GM13977 (cell line): ENCODE measurements at regions not wholly inside any gene's neighbourhood (a gene's known extent, or its start where the extent isn't known, plus 50 kb on each side); places are given as distances from the start of the nearest gene placed in this dataset.

ENCODE experiments used
- DNase-seq: peaks from one replicate; pipeline ENCODE4 v3.0.0; 2012; ENCODE audit warnings: low spot score
- in situ Hi-C: fragments of 300-500 bp; cut with MboI; formaldehyde crosslinking; loops from one replicate; pipeline ENCODE4 v1.12.0; 2022; ENCODE audit warnings: low sequenced_read_pairs, low pct_unique_long_range_greater_than_20kb, mixed read lengths, inconsistent platforms; ENCODE audit not compliant: unreplicated experiment
- TF ChIP-seq, protein P1 (sequence below): IDR thresholded peaks from 2 replicates; pipeline ENCODE4 v1.5.1; 2012; ENCODE audit warnings: mild to moderate bottlenecking, control low read depth; ENCODE audit not compliant: insufficient read depth; ENCODE audit errors: extremely low read depth, missing control alignments

DNA sequence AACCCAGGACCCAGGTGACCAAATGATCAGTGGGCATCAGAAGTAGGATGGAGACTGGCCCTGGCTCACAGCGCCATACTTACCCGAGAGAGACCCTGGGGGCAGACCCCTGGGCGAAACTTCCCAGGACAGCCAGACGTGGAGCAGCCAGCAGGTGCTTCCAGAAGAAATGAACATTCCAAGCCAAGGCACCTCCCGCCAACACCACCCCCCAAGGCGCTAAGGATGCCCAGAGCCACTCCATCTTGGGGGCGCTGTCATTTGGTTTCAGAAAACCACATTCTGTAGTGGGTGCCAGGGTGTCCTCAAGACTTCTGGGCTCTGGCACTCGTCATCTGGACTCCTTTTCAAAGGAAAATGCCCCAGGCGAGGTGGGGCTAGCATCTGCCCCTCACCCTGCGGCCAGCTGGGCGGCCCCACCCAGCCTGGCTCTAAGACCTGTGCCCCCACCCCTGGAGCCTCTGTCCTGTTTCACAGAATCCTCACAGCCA lies 98.8 kb downstream of the RIPK4 start:
- no peak for DNase-seq
- TF ChIP-seq, protein P1, sequence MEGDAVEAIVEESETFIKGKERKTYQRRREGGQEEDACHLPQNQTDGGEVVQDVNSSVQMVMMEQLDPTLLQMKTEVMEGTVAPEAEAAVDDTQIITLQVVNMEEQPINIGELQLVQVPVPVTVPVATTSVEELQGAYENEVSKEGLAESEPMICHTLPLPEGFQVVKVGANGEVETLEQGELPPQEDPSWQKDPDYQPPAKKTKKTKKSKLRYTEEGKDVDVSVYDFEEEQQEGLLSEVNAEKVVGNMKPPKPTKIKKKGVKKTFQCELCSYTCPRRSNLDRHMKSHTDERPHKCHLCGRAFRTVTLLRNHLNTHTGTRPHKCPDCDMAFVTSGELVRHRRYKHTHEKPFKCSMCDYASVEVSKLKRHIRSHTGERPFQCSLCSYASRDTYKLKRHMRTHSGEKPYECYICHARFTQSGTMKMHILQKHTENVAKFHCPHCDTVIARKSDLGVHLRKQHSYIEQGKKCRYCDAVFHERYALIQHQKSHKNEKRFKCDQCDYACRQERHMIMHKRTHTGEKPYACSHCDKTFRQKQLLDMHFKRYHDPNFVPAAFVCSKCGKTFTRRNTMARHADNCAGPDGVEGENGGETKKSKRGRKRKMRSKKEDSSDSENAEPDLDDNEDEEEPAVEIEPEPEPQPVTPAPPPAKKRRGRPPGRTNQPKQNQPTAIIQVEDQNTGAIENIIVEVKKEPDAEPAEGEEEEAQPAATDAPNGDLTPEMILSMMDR = no peak
- in situ Hi-C loops = no loop called here

DNA sequence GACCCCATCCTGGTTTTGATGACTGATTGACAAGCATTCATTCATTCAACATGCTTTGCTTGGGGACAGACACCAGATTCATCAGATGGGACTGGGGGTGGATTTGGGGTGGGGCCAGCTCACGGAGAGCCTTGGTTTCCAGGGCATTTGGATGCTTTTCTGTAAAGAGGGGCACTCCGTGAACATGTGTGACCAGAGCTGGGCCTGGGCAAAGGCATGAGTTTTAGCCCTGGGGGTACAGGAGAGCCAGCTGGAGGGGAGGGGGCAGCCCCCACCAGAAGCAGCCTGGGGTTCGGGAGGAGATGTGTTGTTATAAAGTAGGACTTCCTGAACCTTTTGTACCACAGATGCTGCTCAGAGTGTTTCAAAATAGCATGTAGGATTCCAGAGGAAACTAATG lies 99.7 kb downstream of the RIPK4 start:
- in situ Hi-C loops = no loop called here
- TF ChIP-seq, protein P1 = no peak
- no peak for DNase-seq

DNA sequence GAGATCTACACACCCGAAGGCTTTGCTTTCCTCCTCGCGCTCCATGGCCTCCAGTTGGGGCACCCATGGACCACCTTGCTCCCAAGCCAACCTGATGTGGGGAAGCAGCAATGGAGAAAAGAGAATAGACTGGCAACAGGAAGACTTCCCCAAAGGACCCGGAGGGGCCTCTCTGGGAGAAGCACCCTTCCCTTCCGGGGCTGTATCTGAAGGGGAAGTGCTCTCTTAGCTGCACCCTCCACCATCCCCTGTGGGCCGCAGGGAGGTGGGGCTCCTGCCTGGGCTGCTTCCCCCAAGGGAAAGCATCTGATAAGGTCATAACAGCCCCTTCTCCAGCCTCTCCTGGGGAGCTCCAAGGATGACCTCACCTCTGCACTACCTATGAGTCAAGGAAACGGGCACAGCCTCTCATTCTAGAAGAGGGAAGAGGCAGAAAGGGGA lies 100.2 kb downstream of the RIPK4 start:
- in situ Hi-C loops = no loop called here
- DNase-seq = no peak
- TF ChIP-seq, protein P1 = no peak

DNA sequence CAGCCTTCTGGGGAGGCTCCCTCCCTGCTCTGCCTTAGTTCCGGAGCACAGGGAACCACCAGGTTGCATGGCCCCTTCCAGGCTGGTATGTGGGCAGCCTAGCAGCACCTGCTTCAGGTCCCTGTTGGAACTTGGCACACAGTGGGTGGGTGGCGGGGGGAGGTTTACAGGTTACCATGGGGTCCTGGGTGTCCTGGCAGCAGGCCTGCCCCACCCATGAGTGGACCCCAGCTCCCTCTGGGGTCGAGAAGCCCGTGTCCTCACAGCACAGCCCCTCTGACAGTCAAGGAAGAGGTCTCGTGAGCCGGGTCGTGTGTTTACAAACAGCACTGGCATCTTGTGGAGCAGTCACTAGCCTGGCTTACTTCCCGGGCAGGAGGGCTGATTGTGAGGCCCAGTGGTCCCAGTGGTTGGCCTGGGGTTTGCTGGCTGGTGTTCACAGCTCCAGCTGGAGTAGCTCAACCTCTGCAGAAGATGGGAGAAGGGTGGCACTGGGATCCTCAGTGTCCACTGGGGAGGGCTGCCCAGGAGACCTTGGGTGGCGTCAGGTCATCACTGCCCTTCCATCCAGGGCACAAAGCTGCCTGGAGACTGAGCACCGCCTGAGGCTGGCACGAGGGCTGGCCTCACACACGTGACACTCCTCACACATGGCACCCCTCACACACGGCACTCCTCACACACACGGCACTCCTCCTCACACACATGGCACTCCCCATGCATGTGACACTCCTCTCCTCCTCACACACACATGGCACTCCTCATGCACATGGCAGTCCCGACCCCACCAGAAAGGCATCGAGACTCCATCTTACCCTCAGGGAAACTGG lies 100.9 kb downstream of the RIPK4 start:
- no peak for DNase-seq
- TF ChIP-seq, protein P1 = no peak
- in situ Hi-C loops = no loop called here

DNA sequence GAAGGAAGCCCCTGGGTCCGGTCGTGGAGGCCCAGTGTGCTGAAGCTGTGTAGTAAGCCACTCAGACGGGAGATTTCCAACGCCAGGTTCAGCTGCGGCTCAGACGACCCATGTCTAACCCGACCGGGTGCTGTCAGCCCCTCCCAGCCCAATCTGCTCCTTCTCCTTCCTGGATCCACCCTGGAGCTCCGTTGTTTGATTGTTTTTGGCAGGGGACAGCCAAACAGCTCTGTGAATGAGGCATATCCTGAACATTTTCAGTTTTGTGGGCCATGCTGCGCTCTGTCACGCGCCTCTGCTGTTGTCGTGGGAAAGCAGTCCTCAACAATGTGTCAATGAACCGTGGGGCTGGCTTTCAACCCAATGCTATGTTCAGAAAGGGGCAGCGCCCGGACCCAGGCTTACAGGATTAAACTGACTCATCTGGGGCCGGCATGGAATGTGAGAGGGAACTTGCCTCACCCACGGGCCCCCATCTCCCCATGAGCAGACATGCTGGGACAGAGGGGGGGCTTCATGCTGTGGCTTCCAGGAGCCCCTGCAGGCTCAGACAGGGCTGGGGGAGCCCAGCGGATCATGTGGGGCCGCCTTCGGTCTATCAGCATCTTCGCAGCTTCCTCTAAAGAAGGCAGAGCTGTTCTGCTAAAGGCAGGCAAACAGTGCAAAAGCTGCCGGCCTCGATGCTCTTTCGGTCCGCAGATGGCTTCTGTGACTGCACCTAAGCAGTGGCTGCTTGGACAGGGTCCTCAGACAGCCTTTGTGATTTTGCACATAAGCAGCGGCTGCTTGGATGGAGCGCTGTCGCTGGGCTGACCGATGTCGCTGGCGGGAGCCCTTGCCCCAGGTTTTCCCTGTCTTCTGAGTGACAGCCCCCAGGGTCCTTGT lies 101.7 kb downstream of the RIPK4 start:
- DNase-seq = no peak
- in situ Hi-C loops = no loop called here
- TF ChIP-seq, protein P1 = no peak
